Panc1 (cell line): ENCODE measurements at regions not wholly inside any gene's neighbourhood (a gene's known extent, or its start where the extent isn't known, plus 50 kb on each side); places are given as distances from the start of the nearest gene placed in this dataset.

Experiments
- POLR2AphosphoS5 ChIP-seq: IDR thresholded peaks from 2 replicates; pipeline ENCODE4 v1.6.1; 2012; ENCODE audit warnings: mild to moderate bottlenecking, low read depth, low read length, moderate library complexity
- TCF7L2 ChIP-seq: IDR thresholded peaks from 2 replicates; pipeline ENCODE4 v1.6.1; 2011; ENCODE audit warnings: mild to moderate bottlenecking, low read depth, low read length, inconsistent platforms
- TF ChIP-seq, protein P1 (sequence below): fragments of 450-650 bp; IDR thresholded peaks from 2 replicates; pipeline ENCODE4 v1.5.1; 2017; ENCODE audit warnings: mild to moderate bottlenecking

DNA sequence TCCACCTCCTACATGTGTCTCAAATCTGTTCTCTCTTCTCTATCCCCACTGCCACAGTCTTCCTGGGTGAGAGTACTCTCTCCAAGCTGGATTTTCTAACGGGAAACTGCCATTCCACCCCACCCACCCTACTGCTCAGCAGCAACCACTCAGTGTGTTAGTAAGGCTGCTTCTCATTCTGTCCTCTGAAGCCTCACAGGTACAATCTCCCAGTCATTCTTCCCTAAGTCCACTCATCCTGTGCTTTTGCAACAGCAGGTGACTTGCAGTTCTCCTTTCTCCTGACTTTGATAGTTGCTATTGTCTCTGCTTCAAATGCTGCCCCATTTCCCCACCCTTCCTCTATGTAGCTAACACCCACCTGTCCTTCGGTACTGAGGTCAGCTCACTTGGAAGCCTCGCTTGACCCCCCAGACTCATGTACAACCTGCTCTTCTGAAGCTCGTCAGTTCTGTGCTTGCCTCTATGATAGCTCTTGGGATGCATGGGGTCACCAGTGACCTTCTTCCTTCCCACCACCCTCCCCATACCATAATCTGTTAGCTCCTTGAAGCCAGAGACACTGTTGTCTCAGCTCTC lies 188.9 kb downstream of the RRAGC start:
- TF ChIP-seq, protein P1, sequence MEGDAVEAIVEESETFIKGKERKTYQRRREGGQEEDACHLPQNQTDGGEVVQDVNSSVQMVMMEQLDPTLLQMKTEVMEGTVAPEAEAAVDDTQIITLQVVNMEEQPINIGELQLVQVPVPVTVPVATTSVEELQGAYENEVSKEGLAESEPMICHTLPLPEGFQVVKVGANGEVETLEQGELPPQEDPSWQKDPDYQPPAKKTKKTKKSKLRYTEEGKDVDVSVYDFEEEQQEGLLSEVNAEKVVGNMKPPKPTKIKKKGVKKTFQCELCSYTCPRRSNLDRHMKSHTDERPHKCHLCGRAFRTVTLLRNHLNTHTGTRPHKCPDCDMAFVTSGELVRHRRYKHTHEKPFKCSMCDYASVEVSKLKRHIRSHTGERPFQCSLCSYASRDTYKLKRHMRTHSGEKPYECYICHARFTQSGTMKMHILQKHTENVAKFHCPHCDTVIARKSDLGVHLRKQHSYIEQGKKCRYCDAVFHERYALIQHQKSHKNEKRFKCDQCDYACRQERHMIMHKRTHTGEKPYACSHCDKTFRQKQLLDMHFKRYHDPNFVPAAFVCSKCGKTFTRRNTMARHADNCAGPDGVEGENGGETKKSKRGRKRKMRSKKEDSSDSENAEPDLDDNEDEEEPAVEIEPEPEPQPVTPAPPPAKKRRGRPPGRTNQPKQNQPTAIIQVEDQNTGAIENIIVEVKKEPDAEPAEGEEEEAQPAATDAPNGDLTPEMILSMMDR, result no peak
- TF ChIP-seq TCF7L2 (no peak), POLR2AphosphoS5 (no peak)
